ENCODE measurements at regions not wholly inside any gene's neighbourhood (a gene's known extent, or its start where the extent isn't known, plus 50 kb on each side); places are given as distances from the start of the nearest gene placed in this dataset.
"Not testable (repeated sequence)": the region's sequence is repeated elsewhere in the genome, so short reads cannot be mapped to it uniquely, and the experiment has no call there.

DNA sequence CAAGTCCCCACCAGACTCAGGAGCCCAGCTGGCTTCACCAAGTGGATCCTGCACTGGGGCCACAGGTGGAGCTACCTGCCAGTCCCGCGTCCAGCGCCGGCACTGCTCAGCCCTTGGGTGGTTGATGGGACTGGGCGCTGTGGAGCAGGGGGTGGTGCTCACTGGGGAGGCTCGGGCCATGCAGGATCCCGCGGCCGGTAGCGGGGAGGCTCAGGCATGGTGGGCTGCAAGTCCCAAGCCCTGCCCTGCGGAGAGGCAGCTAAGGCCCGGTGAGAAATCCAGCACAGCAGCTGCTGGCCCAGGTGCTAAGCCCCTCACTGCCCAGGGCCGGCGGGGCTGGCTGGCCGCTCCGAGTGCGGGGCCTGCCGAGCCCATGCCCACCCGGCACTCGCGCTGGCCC lies 143.1 kb upstream of the ALDH3B2 start:
- TF ChIP-seq POLR2AphosphoS5 (IDR thresholded peaks at IDR 0.05; ENCODE audit: insufficient read depth in 1 of 2, low read depth in 1 of 2); POLR2A (IDR thresholded peaks at IDR 0.05): not testable (repeated sequence)
- TF ChIP-seq, protein P1, sequence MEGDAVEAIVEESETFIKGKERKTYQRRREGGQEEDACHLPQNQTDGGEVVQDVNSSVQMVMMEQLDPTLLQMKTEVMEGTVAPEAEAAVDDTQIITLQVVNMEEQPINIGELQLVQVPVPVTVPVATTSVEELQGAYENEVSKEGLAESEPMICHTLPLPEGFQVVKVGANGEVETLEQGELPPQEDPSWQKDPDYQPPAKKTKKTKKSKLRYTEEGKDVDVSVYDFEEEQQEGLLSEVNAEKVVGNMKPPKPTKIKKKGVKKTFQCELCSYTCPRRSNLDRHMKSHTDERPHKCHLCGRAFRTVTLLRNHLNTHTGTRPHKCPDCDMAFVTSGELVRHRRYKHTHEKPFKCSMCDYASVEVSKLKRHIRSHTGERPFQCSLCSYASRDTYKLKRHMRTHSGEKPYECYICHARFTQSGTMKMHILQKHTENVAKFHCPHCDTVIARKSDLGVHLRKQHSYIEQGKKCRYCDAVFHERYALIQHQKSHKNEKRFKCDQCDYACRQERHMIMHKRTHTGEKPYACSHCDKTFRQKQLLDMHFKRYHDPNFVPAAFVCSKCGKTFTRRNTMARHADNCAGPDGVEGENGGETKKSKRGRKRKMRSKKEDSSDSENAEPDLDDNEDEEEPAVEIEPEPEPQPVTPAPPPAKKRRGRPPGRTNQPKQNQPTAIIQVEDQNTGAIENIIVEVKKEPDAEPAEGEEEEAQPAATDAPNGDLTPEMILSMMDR (IDR thresholded peaks at IDR 0.05) = not testable (repeated sequence)
